ENCODE measurements at regions not wholly inside any gene's neighbourhood (a gene's known extent, or its start where the extent isn't known, plus 50 kb on each side); places are given as distances from the start of the nearest gene placed in this dataset.
"Not testable (repeated sequence)": the region's sequence is repeated elsewhere in the genome, so short reads cannot be mapped to it uniquely, and the experiment has no call there.

GRCh38 chr3:18725668-18726407 is 300.7 kb upstream of the SATB1 start:
- no peak for DNase-seq

- DNase-seq = no peak
Measured at GRCh38 chr3:18724456-18724855, 299.3 kb upstream of the SATB1 start.

GRCh38 chr3:18723206-18723810 is 298.2 kb upstream of the SATB1 start:
- DNase-seq = no peak

DNA sequence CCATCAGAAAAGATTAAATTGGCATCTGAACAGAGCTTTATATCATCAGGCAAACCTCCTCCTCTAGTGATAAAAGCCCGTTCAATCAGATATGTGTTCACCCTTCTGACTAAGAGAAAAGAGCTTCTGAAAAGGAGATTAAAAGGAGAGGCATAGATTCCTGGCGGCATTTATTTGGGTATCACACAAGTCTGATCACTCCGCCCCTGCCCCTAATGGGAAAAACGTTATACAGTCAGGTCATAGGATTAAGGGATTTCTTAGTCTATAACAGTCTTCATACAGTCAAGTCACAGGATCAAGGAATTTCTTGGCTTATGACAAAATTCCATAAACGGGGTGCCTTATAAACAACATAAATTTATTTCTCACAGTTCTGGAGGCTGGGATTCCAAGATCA is 295.4 kb upstream of the SATB1 start:
- no peak for DNase-seq

- no peak for DNase-seq
Measured at GRCh38 chr3:18717598-18717997, 292.5 kb upstream of the SATB1 start.

DNA sequence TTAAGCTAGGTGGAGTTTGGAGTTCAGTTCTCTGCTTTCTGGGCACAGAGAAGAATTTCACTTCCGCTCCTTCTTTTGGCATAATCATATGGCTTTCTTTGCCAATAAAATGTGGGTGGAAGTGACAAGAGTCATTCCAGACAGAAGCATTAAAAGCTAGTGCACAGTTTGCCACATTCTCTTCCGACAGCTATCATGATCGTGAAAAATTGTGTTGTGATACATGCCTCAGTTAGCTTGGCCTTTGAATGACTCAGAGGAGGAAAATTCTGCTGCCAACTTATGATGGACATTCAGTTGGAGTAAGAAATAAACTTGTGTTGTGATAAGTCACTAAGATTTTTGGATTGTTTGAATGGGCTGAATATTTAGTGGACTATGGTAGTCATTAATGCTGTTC is 291.7 kb upstream of the SATB1 start:
- DNase-seq = no peak

- no peak for DNase-seq
Measured at GRCh38 chr3:18716101-18716500, 291.0 kb upstream of the SATB1 start.

DNA sequence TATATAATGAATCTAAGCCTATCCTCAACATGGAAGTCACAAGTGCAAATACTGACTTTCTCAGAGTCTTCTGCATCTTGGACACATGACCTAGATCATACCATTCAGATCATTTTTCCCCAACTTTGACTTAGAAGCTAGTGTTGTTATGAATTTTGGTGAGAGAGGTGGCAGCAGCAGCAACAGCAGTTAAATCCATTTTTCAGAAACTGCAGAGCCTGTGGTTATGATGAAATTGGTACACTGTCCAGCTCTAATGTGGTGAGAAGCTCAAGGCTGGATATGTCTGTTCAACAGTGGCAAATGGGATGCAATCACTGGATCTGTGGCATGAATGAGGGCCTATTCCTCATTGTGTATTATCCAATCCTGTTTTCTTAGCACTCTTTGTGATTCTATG is 290.1 kb upstream of the SATB1 start:
- no peak for DNase-seq

GRCh38 chr3:18713577-18713951 is 288.4 kb upstream of the SATB1 start:
- no peak for DNase-seq

- peak; percentile 79 for DNase-seq
Measured at GRCh38 chr3:18712713-18713576, 287.8 kb upstream of the SATB1 start.

DNA sequence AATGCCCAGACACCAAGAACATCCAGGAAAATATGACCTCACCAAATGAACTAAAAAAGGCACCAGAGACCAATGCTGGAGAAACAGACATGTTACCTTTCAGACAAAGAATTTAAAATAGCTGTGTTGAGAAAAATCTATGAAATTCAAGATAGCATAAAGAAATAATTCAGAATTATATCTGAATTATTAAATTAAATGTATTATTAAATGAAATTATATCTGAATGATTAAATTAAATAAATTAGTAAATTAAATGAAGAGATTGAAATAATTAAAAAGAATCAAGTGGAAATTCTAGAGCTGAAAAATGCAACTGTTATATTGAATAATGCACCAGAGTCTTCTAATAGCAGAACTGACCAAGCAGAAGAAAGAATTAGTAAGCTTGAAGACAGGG is 279.2 kb upstream of the SATB1 start:
- DNase-seq = no peak

GRCh38 chr3:18703798-18704197 is 278.7 kb upstream of the SATB1 start:
- DNase-seq = no peak

DNA sequence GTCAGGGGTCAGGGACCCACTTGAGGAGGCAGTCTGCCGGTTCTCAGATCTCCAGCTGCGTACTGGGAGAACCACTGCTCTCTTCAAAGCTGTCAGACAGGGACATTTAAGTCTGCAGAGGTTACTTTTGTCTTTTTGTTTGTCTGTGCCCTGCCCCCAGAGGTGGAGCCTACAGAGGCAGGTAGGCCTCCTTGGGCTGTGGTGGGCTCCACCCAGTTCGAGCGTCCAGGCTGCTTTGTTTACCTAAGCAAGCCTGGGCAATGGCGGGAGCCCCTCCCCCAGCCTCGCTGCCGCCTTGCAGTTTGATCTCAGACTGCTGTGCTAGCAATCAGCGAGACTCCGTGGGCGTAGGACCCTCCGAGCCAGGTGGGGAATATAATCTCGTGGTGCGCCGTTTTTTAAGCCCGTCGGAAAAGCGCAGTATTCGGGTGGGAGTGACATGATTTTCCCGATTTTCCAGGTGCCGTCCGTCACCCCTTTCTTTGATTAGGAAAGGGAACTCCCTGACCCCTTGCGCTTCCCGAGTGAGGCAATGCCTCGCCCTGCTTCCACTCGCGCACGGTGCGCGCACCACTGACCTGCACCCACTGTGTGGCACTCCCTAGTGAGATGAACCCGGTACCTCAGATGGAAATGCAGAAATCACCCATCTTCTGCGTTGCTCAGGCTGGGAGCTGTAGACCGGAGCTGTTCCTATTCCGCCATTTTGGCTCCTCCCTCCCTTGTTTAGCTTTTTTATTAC is 268.6 kb upstream of the SATB1 start:
- not testable (repeated sequence) for DNase-seq

GRCh38 chr3:18687286-18687685 is 262.1 kb upstream of the SATB1 start:
- DNase-seq = no peak

- no peak for DNase-seq
Measured at GRCh38 chr3:18683900-18684299, 258.8 kb upstream of the SATB1 start.

DNA sequence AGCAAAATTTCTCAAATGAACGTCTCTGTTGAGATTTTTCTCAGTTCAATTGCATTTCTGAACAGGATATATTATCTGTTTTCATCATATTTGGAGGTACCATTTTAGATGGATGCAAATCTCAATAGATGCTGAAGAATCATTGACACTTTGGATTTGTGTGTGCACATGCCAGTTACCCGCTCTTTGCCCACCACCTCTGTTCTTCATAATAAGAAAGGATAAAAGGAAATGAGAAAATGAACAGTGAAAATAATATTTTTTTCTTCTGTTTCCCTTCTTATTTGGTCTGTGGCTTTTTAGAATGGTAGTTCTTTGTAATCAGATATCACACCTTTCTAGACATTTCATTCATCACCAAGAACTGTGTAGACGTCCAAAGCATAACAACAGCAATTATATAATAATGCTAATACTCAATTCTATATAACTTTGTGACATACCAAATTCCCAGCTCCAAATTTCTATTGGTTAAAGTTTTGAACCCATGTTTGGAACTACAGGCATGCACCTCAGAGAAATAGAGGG is 256.7 kb upstream of the SATB1 start:
- DNase-seq = no peak

DNA sequence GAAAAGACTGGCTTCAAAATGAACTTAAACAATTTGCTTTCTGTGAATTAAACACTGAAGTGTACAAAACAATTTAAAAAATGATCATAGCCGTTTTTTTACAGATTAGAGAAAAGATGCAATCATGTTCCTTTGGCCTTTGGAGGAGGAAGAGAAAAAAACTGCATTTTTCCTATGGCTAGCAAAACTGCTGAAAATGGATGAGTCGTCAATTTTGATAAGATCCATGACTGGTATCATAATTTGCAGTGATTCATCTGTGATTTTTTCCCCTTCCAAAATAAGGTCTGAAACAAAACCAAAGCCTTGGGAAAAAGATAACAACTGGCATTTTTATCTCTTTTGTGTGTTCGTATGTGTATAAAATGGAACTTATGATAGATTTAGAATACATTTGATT is 255.6 kb upstream of the SATB1 start:
- DNase-seq = no peak

DNA sequence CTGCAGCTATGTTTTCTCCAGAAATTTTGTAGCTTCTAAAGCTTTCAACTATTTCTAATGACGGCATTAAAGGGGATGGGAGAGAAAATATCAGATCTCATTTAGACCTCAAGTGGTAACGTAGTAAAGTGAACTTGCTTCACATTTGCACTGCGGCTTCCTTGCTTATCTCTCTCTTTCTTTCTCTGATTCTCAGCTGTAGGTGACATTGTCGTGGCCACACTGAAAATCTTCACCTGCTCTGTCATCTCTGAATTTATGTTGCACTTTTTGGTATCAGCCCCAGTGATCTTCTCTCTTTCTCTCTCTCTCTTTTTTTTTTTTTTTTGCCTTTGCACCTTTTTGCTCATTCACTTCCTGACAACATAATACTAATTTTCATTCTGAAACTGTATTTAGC is 254.1 kb upstream of the SATB1 start:
- DNase-seq = no peak

DNA sequence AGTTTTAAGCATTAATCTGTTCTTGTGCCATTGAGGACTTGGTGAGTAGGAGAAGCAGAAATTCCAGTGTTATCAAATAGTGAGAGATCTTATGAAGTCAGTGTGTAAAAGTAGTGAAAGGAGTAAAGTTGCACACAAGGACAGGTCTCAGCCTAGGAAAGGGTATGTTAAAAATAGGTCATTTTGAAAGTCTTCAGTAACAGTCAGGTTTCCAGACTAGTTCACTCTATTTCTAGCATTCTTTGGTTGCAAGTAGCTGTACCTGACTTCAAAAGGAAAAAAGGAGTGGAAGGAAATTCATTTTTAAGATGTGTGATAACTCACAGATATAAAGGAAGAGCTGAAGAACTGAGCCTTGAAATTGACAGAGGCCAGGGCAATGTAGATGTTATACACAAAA is 250.1 kb upstream of the SATB1 start:
- no peak for DNase-seq

DNA sequence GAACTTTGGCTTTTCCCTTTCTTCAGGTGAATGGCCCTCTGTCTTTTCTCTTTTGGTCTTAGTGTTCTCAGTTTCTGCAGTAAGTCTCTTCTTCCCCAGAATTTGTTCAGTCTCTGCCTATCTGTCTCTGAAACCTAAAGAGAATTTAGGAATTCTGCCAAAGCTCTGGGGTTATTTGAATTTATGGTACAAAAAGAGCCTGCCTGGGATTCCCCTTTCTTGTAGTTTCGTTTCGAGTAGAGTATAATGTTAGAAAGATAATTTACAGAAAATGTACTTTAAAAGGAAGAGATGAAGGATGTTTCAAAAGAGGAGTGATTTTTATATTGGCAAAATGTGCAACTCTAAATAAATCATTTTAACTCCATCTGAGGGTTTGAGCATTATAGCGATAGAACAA is 247.4 kb upstream of the SATB1 start:
- no peak for DNase-seq

- DNase-seq = no peak
Measured at GRCh38 chr3:18670759-18671158, 245.6 kb upstream of the SATB1 start.

DNA sequence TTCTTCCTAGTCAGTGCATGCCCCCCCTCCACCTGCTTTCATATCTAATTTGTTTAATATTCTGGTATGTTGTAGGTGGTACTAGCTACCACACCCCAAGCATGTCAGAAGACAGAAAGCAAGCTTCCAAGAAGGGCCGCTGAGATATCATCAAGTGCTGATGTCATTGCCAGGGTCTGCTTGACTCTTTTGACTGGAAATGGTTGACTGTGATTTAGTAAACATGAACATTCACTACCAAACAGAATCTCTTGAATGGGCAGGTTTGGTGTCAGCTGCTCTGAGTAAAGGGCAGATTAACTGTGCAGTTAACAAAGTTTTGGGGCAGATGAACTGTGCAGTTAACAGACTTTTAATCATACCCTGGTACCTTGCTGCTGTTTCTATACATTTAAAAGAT is 244.2 kb upstream of the SATB1 start:
- DNase-seq = no peak

GRCh38 chr3:18667552-18667951 is 242.4 kb upstream of the SATB1 start:
- DNase-seq = no peak

All from activated CD8-positive, alpha-beta memory T cell treated with anti-CD3 and anti-CD28 coated beads, Interleukin-2, amount 50 U/mL, for 48 hours (primary cell).